Transverse colon (tissue), 4 donors: ENCODE measurements at regions not wholly inside any gene's neighbourhood (a gene's known extent, or its start where the extent isn't known, plus 50 kb on each side); places are given as distances from the start of the nearest gene placed in this dataset.
"Not testable (repeated sequence)": the region's sequence is repeated elsewhere in the genome, so short reads cannot be mapped to it uniquely, and the experiment has no call there.

Source experiments
- DNase-seq: peaks from one replicate; pipeline ENCODE4 v3.0.0-alpha.2; 2019
- H3K27ac ChIP-seq, 4 donors: fragments of 200-600 bp; sonication (generic); 2 replicates each; pipeline ENCODE4 v1.5.1; 2016 to 2018; ENCODE audit warnings: inconsistent platforms in 4 of 4
- H3K27me3 ChIP-seq: fragments of 200-600 bp; sonication (generic); 2 replicates; pipeline ENCODE4 v1.5.1; 2017; ENCODE audit warnings: inconsistent platforms
- H3K36me3 ChIP-seq, 4 donors: fragments of 200-600 bp; sonication (generic); 2 replicates each; pipeline ENCODE4 v1.5.1; 2017 to 2019; ENCODE audit warnings: inconsistent platforms in 4 of 4
- H3K4me1 ChIP-seq, 4 donors: fragments of 200-600 bp; sonication (generic); 2 replicates each; pipeline ENCODE4 v1.5.1; 2017 to 2020; ENCODE audit warnings: inconsistent platforms in 4 of 4
- H3K4me3 ChIP-seq, 4 donors: fragments of 200-600 bp; sonication (generic); 1 replicate in 1 of 4; 2 replicates in 3 of 4; pipeline versions ENCODE4 v1.5.1 to v1.6.1; 2017 to 2019; ENCODE audit warnings: inconsistent platforms in 4 of 4
- H3K9me3 ChIP-seq, 2 donors: fragments of 200-600 bp; sonication (generic); 2 replicates each; pipeline ENCODE4 v1.5.1; 2017 to 2019; ENCODE audit warnings: inconsistent platforms in 2 of 2
- CTCF ChIP-seq, 5 experiments: fragments of 200-600 bp in 3 of 5; fragments of 450-650 bp in 2 of 5; sonication (generic) in 3 of 5; IDR thresholded peaks; 1 replicate in 2 of 5; 2 replicates in 3 of 5; pipeline ENCODE4 v1.5.1; 2016 to 2017; ENCODE audit warnings: antibody characterized with exemption in 5 of 5, inconsistent platforms in 3 of 5, mild to moderate bottlenecking in 2 of 5, moderate library complexity in 1 of 5
- EP300 ChIP-seq: sonication (generic); formaldehyde crosslinking; IDR thresholded peaks from one replicate; pipeline ENCODE4 v1.6.1; 2017; ENCODE audit warnings: antibody characterized with exemption, low read depth
- POLR2A ChIP-seq: fragments of 450-650 bp; IDR thresholded peaks from one replicate; pipeline ENCODE4 v1.6.1; 2016; ENCODE audit warnings: antibody characterized with exemption, mild to moderate bottlenecking, moderate library complexity
- POLR2AphosphoS5 ChIP-seq, 3 donors: sonication (generic); formaldehyde crosslinking; IDR thresholded peaks; one replicate each; pipeline ENCODE4 v1.6.1; 2016; ENCODE audit warnings: antibody characterized with exemption in 3 of 3
- WGBS, 2 donors: methylation state at CpG; one replicate each; pipeline ENCODE4 v1.1.5; 2018; ENCODE audit warnings: low coverage in 1 of 2; 5-methylcytosine and 5-hydroxymethylcytosine counted together
- in situ Hi-C, 4 donors: fragments of 200-750 bp; cut with MboI; loops; one replicate each; pipeline versions ENCODE4 v1.15.0 to v1.15.1; 2017; ENCODE audit warnings: low sequenced_read_pairs in 3 of 4, low pct_ligation_motif_present in 1 of 4, low pct_unique_long_range_greater_than_20kb in 1 of 4
- intact Hi-C: fragments of 100-400 bp; cut with DNase I; formaldehyde crosslinking; loops from one replicate; pipeline ENCODE4 v1.15.1; 2023; ENCODE audit warnings: low total_unique reads

DNA sequence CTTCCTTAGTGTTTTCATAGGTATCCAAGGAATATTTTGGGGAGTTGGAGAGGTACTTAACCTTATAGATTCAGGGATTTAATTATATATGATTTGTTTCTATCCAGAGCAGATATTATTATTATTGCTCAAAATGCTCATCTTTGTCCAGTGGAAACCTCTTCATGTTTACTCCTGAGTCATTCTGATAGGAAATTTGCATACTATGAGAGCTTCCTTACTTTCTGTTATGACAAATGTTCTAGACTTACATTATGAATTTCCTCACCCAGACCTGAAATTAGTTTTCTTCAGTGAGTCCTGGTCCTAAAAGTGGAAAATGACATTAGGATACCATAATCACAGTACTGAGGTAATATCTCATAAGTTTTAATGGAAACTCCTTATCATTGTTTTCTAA is 57.5 kb upstream of the PLPPR5 start:
- no peaks in the 10 kb centered on the region for H3K27me3 ChIP-seq
- H3K27ac ChIP-seq: no peak overlapping the region
- no peaks in the 10 kb centered on the region for H3K4me1 ChIP-seq
- no peak overlapping the region for H3K4me3 ChIP-seq
- no peaks in the 10 kb centered on the region for H3K9me3 ChIP-seq
- intact Hi-C loops: no loop called here
- DNase-seq: no peak
- no peak for TF ChIP-seq POLR2A
- TF ChIP-seq EP300: no peak
- no peak for TF ChIP-seq POLR2AphosphoS5 (IDR thresholded peaks at IDR 0.05)
- TF ChIP-seq CTCF (IDR thresholded peaks at IDR 0.05): no peak
- in situ Hi-C loops: no loop called here
- H3K36me3 ChIP-seq: no peaks in the 10 kb centered on the region

DNA sequence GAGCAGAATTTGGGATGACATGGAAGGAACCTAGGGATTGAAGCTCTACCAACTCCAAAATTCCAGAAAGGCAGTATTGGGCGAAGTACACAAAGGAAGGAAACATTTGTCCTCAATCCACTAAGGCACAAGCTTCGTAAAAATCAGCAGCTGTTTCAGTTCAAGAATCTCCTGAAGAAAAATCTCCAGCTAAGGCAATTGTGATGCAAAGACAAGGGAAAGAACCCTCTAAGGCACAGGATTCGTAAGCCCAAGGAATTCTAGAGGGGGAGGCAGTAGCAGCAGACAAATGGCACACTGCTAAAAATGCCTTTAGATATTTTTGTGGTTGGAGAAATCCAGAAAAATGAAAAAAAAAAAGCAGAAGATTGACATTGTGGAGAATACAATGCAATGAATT is 64.5 kb upstream of the PLPPR5 start:
- TF ChIP-seq EP300 (no peak), CTCF (IDR thresholded peaks at IDR 0.05) (no peak), POLR2A (no peak), POLR2AphosphoS5 (IDR thresholded peaks at IDR 0.05) (no peak)
- Histone ChIP-seq H3K4me1 (no peaks in the 10 kb centered on the region), H3K27me3 (no peaks in the 10 kb centered on the region), H3K36me3 (no peaks in the 10 kb centered on the region), H3K9me3 (no peaks in the 10 kb centered on the region), H3K27ac (no peak overlapping the region), H3K4me3 (no peak overlapping the region)
- no peak for DNase-seq
- intact Hi-C loops (no loop called here), in situ Hi-C loops (no loop called here)
- 60 to 65% methylated on average over 3 of the region's 3 CpGs for WGBS, 2 donors

DNA sequence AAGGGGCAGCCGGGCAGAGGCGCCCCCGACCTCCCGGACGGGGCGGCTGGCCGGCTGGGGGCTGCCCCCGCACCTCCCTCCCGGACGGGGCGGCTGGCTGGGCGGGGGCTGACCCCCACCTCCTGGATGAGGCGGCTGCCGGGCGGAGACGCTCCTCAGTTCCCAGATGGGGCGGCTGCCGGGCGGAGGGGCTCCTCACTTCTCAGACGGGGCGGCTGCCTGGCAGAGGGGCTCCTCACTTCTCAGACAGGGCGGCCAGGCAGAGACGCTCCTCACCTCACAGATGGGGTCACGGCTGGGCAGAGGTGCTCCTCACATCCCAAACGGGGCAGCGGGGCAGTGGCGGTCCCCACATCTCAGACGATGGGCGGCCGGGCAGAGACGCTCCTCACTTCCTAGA is 73.9 kb upstream of the PLPPR5 start:
- H3K27ac ChIP-seq, H3K27me3 ChIP-seq, H3K4me3 ChIP-seq, H3K9me3 ChIP-seq, H3K4me1 ChIP-seq, H3K36me3 ChIP-seq, intact Hi-C loops, DNase-seq, in situ Hi-C loops: not testable (repeated sequence)
- 97% methylated on average over 15 of the region's 31 CpGs; no CpG with 5 or more reads in 1 of the 2 donors for WGBS, 2 donors

GRCh38 chr1:99082366-99082765 is 77.7 kb upstream of the PLPPR5 start:
- no peaks in the 10 kb centered on the region for H3K9me3 ChIP-seq
- intact Hi-C loops: no loop called here
- TF ChIP-seq EP300: no peak
- TF ChIP-seq POLR2AphosphoS5 (IDR thresholded peaks at IDR 0.05): no peak
- TF ChIP-seq POLR2A: no peak
- no peak for TF ChIP-seq CTCF (IDR thresholded peaks at IDR 0.05)
- no peaks in the 10 kb centered on the region for H3K36me3 ChIP-seq
- no peak overlapping the region for H3K4me3 ChIP-seq
- in situ Hi-C loops: no loop called here
- 40 to 66% methylated on average over 2 of the region's 2 CpGs for WGBS, 2 donors
- DNase-seq: no peak
- no peaks in the 10 kb centered on the region for H3K4me1 ChIP-seq
- no peak overlapping the region for H3K27ac ChIP-seq
- H3K27me3 ChIP-seq: no peaks in the 10 kb centered on the region

DNA sequence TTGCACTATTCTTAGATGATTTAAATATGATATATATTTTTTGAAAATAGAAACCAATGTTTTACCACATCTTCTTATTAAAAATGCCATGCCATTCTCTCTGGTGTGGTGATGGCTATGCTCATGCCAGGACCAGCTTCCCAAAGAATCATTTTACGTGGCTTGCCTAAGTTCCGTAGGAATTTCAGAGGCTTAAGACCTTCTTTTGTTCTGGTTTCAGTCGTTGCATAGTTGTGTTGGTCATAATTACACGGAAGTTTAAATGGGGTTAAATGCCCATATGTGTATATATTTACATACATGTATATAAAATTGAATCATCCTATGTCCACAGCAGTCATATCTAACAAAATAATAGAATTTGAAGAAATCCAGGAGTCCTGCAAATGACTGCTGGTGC is 78.7 kb upstream of the PLPPR5 start:
- H3K9me3 ChIP-seq: no peaks in the 10 kb centered on the region
- 72 to 85% methylated on average over 4 of the region's 4 CpGs for WGBS, 2 donors
- H3K4me3 ChIP-seq: no peak overlapping the region
- H3K4me1 ChIP-seq: no peaks in the 10 kb centered on the region
- intact Hi-C loops (no loop called here), in situ Hi-C loops (no loop called here)
- no peak overlapping the region for H3K27ac ChIP-seq
- no peaks in the 10 kb centered on the region for H3K27me3 ChIP-seq
- DNase-seq: no peak
- TF ChIP-seq POLR2A (no peak), EP300 (no peak), CTCF (IDR thresholded peaks at IDR 0.05) (no peak), POLR2AphosphoS5 (IDR thresholded peaks at IDR 0.05) (no peak)
- no peaks in the 10 kb centered on the region for H3K36me3 ChIP-seq
